ENCODE measurements at regions not wholly inside any gene's neighbourhood (a gene's known extent, or its start where the extent isn't known, plus 50 kb on each side); places are given as distances from the start of the nearest gene placed in this dataset.

- Histone ChIP-seq H3K4me3 (no peak overlapping the region), H3K9me3 (no peaks in the 10 kb centered on the region), H3K27ac (no peak overlapping the region), H3K36me3 (no peaks in the 10 kb centered on the region), H3K27me3 (no peaks in the 10 kb centered on the region), H3K4me1 (ENCODE audit: insufficient read depth) (no peaks in the 10 kb centered on the region)
- intact Hi-C loops (cut with DNase I), result no loop called here
- WGBS, 3 donors, result 89 to 97% (median 94%) methylated on average over 6 of the region's 6 CpGs
- no peak for DNase-seq
- TF ChIP-seq POLR2A (IDR thresholded peaks at IDR 0.05) (no peak), CTCF (IDR thresholded peaks at IDR 0.05) (no peak), EP300 (IDR thresholded peaks at IDR 0.05) (no peak)
Measured at GRCh38 chr16:77070683-77071082, 120.3 kb upstream of the MON1B start.

- intact Hi-C loops (cut with DNase I), result no loop called here
- 81 to 87% (median 82%) methylated on average over 5 of the region's 5 CpGs for WGBS, 3 donors
- Histone ChIP-seq H3K4me1 (ENCODE audit: insufficient read depth) (no peaks in the 10 kb centered on the region), H3K27ac (no peak overlapping the region), H3K4me3 (no peak overlapping the region), H3K9me3 (no peaks in the 10 kb centered on the region), H3K36me3 (no peaks in the 10 kb centered on the region), H3K27me3 (no peaks in the 10 kb centered on the region)
- TF ChIP-seq EP300 (IDR thresholded peaks at IDR 0.05) (no peak), CTCF (IDR thresholded peaks at IDR 0.05) (no peak), POLR2A (IDR thresholded peaks at IDR 0.05) (no peak)
- DNase-seq, result no peak
Measured at GRCh38 chr16:77076839-77077238, 114.2 kb upstream of the MON1B start.

GRCh38 chr16:77077256-77077922 lies 113.6 kb upstream of the MON1B start:
- WGBS, 3 donors, result 51 to 62% (median 57%) methylated on average over 8 of the region's 8 CpGs
- TF ChIP-seq POLR2A (IDR thresholded peaks at IDR 0.05) (no peak), EP300 (IDR thresholded peaks at IDR 0.05) (no peak), CTCF (IDR thresholded peaks at IDR 0.05) (no peak)
- Histone ChIP-seq H3K4me3 (no peak overlapping the region), H3K9me3 (no peaks in the 10 kb centered on the region), H3K27ac (no peak overlapping the region), H3K27me3 (no peaks in the 10 kb centered on the region), H3K36me3 (no peaks in the 10 kb centered on the region), H3K4me1 (ENCODE audit: insufficient read depth) (no peaks in the 10 kb centered on the region)
- DNase-seq, result no peak
- intact Hi-C loops (cut with DNase I), result no loop called here

- Histone ChIP-seq H3K9me3 (no peaks in the 10 kb centered on the region), H3K4me1 (ENCODE audit: insufficient read depth) (no peaks in the 10 kb centered on the region), H3K27ac (no peak overlapping the region), H3K36me3 (no peaks in the 10 kb centered on the region), H3K4me3 (no peak overlapping the region), H3K27me3 (no peaks in the 10 kb centered on the region)
- DNase-seq, result no peak
- intact Hi-C loops (cut with DNase I), result no loop called here
- TF ChIP-seq POLR2A (IDR thresholded peaks at IDR 0.05) (no peak), CTCF (IDR thresholded peaks at IDR 0.05) (no peak), EP300 (IDR thresholded peaks at IDR 0.05) (no peak)
- 53 to 68% (median 56%) methylated on average over 1 of the region's 1 CpG for WGBS, 3 donors
Measured at GRCh38 chr16:77085981-77086380, 105.0 kb upstream of the MON1B start.
